GM21717 (cell line): ENCODE measurements at regions not wholly inside any gene's neighbourhood (a gene's known extent, or its start where the extent isn't known, plus 50 kb on each side); places are given as distances from the start of the nearest gene placed in this dataset.
"Not testable (repeated sequence)": the region's sequence is repeated elsewhere in the genome, so short reads cannot be mapped to it uniquely, and the experiment has no call there.

Experiments used
- ATAC-seq: cut with Tn5 transposase; IDR thresholded peaks from one replicate; pipeline ENCODE4 v1.9.1; 2021; ENCODE audit warnings: mild to moderate bottlenecking, moderate library complexity; ENCODE audit not compliant: unreplicated experiment

GRCh38 chr10:30534465-30535144 is 94.9 kb downstream of the LYZL2 start:
- ATAC-seq: peak; percentile 49

- no peak for ATAC-seq
These were observed 97.6 kb downstream of the LYZL2 start for GRCh38 chr10:30531751-30532530.

DNA sequence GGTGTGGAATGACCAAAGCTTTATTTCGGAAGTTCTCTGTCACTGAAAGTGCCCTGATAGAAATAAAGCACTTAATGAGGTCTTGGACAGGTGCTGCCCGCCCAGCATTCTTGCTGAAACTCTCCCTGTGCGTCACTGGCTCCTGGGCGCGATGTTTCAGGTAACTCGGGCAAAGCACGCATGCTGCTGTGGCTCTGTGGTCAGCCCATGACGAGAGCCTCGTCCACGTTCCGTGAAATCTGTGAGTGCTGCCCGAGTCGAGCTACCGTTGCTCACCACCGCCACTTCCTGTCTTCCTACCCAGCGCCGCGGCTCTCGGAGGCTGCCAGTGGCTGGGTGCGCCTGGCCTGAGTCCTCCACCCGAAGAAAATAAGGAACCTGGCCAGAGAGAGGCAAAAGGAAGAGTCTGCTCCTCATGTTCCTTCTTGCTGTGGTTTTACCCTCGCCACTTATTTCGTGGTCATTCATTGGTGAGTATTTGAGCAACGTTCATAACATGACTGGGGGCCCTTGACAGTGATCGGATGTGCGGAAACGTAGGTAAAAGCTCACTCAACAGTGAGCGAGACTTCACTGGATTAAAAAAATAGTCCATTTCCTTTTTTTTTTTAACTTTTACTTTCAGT is 95.5 kb downstream of the MAP3K8 start:
- ATAC-seq: peak; percentile 74

DNA sequence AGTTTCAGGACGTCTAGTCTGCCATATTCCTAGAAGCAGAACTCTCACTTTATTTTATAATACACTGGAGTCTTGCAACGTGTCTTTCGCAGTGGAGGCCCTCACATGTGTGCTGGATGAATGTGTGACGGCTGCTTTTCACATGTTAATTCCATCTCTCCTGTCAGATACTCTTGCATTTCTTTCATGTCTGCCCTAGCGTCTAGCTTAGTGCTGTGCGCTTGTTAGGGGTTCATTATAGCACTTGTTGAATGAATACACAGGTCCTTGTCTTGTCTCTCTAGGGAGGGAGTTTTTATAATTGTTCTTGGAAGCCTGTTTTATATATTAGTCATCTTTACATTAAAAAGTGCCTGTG is 94.4 kb downstream of the MAP3K8 start:
- no peak for ATAC-seq

GRCh38 chr10:30527623-30528428 is 93.8 kb downstream of the MAP3K8 start:
- ATAC-seq: no peak

- ATAC-seq: not testable (repeated sequence)
These were observed 88.7 kb downstream of the MAP3K8 start for GRCh38 chr10:30522661-30523078.

GRCh38 chr10:30518907-30519306 is 84.9 kb downstream of the MAP3K8 start:
- ATAC-seq: no peak
